NCI-H146 treated with DMSO at 0.1 percent for 48 hours (cell line): ENCODE measurements at regions not wholly inside any gene's neighbourhood (a gene's known extent, or its start where the extent isn't known, plus 50 kb on each side); places are given as distances from the start of the nearest gene placed in this dataset.
A peak's percentile ranks its signal among the peaks of the same experiment; 100 is the strongest.

ENCODE experiments used
- DNase-seq: peaks from one replicate; lab custom pipeline; 2025; ENCODE audit not compliant: unreplicated experiment; lab: John Stamatoyannopoulos, UW

DNA sequence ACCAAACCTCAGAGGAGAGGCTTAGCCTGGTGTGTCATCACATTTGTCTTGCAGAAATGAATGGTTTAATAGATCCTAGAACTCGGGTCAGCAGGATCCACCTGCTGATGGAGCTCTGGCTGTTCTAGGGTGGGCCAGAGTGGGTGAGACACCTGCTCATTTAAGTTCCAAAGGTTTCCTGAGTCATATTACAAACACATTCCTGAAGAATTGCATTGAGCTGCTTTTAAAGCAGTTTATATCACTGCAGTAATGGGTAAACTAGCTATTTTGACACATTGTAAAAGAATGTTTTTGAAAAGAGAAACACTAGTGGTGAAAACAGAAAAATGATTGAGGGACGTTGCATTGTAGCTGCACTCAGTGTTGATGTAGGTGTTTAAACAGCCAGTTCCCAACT lies 175.3 kb upstream of the TCF4 start:
- DNase-seq, result no peak

DNA sequence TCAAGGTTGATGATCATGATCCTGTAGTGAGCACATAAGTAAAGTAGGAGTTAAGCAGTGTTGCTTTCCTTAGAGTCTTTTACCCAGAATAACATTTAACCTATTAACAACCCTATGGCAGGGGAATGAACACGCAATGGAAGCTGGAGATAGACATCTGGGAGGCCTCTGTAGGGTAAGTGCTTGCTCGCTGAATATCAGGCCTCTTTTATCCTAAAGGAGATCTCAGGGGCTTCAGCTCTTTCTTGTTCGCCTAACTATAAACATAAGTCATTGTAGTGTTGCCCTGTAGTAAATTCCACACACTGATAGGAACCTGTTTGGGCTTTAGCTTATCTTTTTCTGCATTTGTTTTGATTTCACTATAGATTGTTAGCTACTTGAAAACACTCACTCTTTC lies 174.4 kb upstream of the TCF4 start:
- no peak for DNase-seq

DNA sequence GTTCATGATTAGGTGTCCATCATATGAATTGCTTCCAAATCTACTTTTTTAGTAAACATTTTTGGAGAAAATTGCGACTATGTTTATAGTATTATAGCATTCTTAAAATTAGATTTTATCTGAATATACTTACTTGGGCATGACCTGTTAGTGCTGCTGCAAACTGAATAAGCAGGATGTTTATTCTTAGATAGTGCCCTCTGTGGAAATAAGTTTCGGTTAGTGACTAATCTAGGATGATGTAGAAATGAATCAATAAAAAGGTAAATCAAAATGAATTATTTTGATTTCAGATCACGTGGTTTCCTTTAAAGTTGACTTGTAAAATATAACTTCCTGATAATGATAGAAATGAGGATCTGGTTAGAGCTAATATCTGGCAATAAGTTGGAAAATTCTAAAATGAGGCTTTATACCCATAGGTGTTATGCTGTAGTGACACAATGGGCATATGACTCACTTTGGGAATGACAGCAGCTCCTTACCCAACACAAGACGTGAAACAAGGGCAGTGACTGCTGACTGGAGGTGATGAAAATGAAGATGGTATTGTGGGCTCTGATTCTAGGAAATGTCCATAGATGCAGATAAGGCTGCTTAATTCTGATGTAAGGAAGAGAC lies 165.8 kb upstream of the TCF4 start:
- no peak for DNase-seq

DNA sequence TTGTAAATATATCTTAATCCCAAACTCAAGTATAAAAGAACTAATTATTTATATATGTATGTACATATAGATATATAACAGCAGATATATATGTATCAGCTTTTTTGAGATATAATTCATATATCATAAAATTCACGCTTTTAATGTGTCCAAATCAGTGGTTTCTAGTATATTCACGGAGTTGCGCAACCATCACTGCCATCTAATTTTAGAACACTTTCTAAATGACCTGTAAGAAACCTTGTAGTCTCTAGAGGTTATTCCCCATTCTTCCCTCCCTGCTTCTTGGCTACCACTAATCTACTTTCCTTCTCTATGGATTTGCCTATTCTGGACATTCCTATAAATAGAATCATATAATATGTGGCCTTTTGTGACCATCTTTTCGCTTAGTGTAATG lies 163.5 kb upstream of the TCF4 start:
- DNase-seq, result no peak

DNA sequence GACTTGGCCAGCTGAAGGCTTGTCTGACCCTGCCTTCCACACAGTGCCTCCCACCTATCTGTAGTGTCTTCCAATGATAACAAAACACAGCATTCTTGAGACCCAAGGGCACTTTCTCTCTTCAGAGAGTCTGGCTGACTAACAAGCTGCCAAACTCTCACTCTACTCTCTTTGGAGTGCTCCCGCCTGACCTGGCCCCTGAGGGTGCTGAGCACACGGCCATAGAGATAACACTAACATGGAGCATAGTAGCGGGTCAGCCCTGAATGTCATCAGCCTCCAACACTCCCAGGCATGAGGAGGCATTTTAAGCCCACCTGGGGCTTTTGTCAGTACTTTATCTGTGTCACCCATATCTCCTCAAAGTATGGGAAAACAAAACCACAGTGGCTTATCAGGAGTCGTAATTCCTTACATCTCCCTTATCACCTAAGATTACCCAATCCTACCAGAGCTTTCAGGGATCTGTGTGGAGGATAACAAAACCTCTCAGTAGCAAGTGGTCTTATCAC lies 160.3 kb upstream of the TCF4 start:
- no peak for DNase-seq

DNA sequence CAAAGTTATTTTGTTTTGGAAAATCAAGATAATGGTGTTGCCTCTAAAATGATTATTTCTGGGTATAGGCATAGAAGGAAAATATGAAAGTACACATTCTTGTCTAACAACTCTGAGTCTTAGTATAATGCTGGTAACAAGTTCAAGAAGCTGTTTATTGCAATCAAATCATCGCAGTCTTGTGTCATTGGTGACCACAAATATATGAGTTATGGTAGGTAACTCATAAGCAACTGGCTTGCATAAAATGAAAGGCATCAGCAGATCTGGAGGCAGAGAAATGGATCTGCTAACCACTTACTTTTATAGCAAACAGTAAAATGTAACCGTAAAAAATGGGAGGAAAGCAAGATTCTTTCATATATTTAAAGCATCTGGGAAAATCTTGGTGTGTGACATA lies 156.2 kb upstream of the TCF4 start:
- no peak for DNase-seq

DNA sequence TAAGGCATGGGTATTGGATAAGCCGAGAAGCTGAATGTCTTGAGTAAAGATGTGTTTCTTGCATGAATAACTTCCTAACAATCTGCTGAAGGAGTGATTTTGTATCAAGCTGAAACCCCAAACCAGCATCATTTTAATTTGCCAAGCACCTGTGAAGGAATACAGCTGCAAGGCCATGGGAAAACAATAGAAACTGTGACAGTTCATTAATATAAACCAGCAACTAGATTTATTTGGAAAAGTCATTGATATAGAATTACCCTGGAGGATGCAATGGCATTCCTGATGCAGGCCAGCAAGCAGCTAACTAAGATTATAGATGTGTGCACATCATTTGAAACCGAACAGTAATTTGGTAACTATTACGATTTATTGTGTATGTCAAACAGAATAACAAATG lies 155.7 kb upstream of the TCF4 start:
- no peak for DNase-seq

DNA sequence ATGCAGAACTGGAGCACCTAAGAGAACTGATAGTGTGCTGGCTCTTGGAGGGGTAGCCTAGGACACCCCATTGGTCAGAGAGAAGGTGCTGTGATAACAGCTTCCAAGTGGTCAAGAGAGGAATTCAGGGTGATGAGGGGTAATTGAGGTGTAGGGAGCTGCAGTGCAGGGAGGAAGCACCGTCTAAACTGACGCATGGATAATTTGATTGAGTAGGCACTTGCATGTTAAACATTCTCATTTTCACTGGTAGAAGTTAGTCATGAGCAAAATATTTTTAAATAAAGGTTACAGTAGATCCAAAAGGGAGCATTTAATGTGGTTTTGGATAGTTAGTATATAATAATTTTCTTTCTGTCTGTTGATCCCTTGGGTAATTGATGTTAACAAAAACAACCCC lies 155.1 kb upstream of the TCF4 start:
- no peak for DNase-seq

DNA sequence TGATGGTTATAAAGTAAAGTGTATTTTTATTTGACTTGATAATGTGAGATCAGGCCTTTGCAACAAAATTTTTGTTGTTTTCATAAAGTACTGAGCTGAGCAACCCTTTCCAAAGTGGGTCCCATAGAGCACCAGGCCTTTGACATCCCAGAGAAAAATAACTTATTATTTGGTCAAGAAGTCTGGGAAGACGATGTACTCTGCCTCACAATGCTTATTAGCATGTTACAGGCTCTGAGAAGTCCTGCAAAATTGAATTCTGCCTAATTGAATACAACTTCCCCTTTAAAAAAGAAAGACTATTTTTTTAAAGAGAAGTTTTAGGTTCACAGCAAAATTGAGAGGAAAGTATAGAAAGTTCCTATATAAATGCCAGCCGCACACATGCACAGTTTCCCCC lies 151.5 kb upstream of the TCF4 start:
- no peak for DNase-seq

DNA sequence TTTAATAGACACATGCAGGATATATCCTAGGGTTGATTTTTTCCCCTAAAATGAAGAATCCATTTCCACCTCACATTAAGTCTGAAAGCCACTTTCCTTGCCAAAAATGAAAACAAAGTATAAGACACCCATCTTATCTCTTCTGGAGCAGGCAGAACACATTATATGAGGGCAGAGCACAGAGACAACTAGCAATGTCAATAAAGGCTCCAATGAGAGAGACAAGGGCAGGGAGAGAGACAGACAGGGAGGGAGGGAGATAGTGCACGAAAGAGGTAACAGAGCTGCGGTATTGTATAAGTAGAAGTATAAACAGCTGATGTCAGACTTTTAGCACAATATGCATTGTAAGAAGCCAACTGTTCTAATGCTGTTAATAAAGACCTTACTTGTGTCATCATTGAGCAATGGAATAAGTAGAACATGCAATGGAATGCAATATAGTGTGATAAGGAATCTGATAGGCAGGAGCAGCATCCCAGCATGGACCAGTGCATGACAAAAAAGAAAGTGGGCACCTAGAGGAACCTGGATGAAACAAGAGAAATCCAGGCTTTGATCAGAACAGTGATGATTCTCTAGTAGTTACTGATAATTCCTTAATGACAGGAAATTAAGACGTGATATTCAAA lies 150.6 kb upstream of the TCF4 start:
- no peak for DNase-seq

DNA sequence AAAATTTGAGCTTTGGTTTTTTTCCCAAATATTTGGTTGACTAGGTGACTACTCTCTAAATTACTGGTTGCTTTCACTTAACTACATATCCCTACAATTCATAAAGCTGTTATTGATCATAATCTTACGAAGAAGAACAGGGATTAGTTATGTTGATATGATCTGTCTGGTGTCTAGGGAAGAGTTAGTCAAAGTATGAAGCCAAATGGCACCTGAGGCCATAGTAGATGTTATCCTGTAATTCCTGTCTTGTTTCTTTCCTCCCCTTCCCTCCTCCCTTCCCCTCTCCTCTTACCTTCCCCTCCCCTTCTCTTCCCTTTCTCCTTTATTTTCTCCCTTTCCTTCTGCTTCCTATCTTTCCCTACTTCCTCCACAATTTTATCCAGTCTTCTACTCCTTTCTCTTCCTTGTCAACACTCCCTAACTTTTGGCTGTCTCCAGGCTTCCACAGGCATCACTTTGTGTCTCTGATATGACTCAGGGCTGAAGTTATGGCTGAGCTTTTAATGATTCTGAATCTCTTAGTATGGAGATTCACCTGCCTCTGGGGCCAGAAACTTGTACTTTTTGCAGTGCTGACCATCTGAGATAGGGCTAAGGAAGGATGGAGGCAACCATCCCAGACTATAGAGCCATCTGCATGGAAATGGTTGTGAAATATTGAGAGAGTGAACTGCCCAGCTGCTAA lies 149.9 kb upstream of the TCF4 start:
- no peak for DNase-seq

DNA sequence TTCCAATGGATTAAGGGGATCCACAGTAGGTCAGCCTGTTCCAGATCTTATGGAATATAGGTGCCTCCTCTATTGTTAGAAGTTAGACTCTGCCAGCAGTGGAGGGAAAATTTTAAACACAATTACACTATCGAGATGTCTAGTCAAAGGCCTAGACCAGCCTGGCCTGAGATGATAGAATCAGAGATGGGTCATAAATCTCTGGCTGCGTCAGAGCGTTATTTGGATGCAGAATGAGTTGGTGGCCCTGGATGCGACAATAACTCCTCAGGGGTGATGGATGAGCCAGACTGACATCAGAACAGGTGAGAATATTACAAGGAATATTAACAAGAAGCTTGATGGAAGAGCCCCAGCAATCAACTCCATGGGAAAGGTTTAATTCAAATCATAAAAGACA lies 149.3 kb upstream of the TCF4 start:
- no peak for DNase-seq

DNA sequence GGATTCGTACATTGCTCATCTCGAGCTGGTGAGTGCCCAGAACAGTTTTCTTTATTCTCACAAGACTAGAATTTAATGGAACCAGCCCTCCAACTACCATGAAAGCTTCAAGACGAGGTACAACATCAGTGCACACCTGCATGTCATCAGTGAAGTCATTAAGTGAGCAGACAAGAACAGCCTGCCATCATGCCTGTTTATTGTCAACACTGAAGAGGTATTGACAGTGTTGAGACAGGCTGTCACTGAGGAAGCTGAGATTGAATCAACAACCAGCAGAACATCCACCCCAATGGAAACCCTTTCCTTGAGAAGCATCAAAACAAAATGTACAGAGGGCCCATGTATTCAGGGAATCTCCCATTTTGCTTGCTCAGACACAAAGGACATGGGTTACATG lies 148.0 kb upstream of the TCF4 start:
- DNase-seq, result no peak

DNA sequence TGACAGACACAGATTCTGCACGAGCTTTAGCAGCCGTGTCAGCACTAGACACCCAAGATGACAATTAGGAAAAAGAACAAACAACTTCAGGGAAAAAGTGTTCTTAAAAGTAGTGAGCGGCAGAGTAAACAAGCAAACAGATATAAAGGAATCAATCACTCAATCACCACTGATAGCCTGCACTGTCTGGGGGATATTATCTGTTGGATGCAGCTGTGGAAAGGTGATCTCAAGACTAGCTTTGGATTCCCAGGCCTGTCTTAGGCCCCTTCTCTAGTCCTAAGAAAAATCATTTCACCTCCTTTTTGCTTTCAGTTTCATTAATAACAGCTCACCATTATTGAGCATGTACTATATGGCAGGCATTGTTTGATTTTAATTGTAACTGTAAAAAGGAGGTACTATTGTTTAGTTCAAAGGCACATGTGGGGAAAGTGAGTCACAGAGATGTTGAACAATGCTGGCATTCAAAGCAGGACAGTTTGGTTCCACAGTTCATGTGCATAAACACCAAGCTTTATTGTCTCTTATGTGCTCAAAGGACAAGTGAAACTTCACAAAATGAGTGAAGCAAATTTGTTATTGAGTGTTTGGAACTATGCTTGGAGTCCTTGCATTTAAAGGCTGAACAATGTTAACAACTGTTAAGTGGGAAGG lies 147.3 kb upstream of the TCF4 start:
- DNase-seq, result no peak

DNA sequence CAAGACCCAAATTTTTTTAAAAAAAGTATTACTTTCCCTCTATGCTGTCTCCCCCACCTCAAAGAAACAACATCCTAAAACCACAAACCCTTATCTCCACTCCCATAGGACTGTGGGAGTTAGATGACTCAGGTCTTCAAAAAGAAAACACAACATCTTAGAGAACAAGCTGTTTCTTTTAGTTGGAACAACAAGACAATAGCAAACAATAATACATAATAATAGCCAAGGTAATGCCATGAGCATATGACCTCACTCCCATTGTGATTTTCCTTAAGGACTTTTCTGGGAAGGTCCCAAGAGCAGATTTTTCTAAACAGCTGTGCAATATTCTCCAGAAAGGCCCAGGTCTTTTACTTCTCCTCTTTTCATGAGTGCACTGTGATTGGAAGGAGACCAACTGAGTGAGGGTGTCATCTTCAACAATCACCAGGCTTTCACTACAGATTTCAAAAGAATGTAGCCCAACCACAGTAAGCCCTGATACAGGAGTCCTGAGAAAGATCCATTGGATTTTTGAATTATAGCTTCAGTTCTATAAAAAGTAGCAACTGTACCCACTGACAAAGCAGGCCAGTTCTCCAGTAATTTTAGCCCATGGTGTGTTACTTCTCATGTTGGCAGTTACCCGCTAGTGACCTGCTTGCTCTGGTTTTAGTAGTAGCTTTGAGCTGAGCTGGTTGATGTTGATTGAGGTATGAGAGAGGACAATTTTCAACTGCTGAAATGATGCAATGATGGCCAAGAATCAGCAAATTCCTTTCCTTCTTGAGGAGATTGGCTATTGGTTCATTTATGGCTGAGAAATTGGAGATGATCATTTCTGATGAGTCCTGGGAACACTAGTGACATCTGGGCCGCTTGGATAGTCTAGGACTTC lies 144.5 kb upstream of the TCF4 start:
- DNase-seq, result no peak

DNA sequence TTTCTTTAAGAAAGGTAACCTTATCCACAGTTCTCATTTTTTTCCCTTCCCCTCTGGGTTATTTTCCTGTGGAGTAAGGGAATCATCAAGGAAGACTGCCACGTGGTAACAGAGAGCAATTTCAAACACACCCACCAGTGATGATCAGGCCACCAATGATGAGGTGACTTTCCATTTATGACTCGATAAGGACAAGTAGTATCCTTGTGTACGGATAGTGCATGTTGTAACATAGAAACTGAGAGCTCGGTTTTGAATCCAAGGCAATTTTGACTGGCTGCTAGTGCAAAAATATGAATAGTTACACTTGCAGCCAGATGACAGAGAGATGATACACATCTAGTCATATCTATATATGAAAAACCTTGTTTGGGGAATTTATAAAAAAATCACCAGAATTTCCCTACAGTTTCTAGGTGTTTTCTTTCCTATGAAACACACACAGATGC lies 143.6 kb upstream of the TCF4 start:
- no peak for DNase-seq

DNA sequence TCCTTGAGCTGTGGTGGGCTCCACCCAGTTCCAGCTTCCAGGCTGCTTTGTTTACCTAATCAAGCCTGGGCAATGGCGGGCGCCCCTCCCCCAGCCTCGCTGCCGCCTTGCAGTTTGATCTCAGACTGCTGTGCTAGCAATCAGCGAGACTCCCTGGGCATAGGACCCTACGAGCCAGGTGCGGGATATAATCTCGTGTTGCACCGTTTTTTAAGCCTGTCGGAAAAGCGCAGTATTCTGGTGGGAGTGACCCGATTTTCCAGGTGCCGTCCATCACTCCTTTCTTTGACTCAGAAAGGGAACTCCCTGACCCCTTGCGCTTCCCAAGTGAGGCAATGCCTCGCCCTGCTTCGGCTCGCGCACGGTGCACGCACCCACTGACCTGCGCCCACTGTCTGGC lies 133.0 kb upstream of the TCF4 start:
- peak; percentile 22 for DNase-seq

DNA sequence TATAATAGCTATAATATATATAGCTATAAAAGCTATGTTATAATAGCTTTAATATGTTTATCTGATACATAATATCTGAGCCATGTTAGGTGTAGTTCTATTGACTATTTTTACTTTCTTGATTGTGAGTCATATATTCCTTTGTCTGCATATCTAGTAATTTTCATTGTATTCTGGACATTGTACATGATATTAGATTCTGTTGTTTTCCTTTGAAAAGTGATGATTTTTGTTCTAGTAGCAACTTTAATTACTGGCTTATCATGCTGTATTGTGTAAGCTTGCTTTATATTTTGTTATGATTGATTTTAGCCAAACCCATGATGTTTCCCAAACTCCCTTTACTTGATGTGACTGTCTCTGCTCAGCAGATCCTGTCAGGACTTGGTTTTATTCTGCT lies 125.7 kb upstream of the TCF4 start:
- DNase-seq, result no peak

DNA sequence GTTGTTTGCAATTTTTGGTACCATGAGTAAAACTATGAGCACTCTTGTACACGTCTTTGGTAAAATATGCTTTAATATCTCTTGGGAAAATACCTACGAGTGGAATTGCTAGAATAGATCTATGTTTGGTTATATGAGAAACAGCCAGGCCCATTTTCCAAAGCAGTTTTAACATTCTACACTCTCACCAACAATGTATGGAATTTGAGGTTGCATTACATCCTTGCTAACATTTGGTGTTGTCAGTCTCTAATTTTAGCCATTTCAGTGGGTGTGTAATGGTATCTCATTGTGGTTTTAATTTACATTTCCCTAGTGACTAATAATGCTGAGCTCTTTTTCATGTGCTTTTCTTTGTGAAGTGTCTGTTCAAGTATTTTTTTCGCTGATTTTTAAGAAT lies 118.9 kb upstream of the TCF4 start:
- DNase-seq, result no peak

DNA sequence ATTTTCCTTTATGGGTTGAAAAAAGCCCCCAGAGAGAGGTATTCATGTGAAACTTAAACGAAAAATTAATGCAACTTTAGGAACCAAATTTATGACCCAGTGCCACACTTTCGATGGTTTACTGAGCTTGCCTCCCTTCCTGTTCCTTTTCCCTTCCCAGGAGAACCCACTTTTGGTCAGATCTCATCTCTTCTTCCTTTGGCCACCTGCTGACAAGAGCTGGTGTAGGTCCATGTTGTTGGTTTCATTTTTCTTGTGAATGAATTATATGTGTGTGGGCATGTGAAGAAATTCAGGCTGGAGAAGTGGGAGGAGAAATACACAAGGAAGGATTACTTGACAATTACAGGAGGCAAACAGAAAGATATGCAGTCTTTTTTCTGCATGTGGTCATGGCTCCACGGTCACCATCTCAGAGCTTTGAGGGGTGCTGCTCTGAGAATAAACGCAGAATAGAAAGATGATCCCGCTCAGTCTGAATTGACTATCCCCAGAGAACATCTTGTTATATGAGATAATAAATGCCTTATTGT lies 111.3 kb upstream of the TCF4 start:
- no peak for DNase-seq

DNA sequence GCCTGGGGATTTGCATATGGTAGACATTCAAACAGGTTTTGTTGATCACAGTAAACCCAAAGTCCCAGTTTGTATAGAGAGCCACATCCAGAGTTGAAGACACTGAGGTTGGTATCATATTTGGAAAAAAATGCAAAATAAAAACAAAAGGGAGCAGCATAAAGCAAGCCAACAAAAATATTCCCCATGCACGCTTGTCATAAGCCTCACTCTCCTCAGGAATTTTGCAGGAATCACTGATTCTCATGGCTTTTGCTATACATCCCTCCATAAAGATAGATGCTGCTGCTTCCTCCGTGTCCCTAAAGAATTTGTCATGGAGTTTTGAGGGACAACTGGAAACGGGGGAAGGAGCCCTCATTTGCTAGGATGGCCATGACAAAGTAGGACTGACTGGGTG lies 108.8 kb upstream of the TCF4 start:
- DNase-seq, result no peak
